ENCODE measurements at regions not wholly inside any gene's neighbourhood (a gene's known extent, or its start where the extent isn't known, plus 50 kb on each side); places are given as distances from the start of the nearest gene placed in this dataset.

DNA sequence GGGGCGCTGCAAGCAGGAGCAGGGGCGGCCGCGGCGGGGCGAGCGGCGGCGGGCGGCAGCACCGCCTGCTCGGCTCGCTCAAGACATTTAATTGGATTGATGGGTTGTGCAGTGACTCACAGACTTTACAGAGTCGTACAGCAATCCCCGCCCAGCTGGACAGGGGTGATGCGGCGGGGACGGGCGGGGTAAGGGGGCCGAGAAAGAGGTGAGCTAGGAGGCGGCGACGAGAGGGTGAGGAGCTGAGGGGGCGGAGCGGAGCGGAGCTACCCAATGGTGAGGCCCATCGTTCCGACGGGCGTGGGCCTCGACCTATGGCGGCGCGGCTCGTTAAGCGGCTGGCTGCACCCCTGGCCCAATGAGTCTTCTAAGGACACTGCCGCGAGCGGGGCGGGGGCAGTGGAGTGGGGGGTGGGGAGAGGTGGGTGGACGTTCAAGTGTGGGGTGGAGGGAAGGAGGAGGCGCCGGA is 97.1 kb upstream of the SERTAD2 start (continued):
- TF ChIP-seq, protein P1, sequence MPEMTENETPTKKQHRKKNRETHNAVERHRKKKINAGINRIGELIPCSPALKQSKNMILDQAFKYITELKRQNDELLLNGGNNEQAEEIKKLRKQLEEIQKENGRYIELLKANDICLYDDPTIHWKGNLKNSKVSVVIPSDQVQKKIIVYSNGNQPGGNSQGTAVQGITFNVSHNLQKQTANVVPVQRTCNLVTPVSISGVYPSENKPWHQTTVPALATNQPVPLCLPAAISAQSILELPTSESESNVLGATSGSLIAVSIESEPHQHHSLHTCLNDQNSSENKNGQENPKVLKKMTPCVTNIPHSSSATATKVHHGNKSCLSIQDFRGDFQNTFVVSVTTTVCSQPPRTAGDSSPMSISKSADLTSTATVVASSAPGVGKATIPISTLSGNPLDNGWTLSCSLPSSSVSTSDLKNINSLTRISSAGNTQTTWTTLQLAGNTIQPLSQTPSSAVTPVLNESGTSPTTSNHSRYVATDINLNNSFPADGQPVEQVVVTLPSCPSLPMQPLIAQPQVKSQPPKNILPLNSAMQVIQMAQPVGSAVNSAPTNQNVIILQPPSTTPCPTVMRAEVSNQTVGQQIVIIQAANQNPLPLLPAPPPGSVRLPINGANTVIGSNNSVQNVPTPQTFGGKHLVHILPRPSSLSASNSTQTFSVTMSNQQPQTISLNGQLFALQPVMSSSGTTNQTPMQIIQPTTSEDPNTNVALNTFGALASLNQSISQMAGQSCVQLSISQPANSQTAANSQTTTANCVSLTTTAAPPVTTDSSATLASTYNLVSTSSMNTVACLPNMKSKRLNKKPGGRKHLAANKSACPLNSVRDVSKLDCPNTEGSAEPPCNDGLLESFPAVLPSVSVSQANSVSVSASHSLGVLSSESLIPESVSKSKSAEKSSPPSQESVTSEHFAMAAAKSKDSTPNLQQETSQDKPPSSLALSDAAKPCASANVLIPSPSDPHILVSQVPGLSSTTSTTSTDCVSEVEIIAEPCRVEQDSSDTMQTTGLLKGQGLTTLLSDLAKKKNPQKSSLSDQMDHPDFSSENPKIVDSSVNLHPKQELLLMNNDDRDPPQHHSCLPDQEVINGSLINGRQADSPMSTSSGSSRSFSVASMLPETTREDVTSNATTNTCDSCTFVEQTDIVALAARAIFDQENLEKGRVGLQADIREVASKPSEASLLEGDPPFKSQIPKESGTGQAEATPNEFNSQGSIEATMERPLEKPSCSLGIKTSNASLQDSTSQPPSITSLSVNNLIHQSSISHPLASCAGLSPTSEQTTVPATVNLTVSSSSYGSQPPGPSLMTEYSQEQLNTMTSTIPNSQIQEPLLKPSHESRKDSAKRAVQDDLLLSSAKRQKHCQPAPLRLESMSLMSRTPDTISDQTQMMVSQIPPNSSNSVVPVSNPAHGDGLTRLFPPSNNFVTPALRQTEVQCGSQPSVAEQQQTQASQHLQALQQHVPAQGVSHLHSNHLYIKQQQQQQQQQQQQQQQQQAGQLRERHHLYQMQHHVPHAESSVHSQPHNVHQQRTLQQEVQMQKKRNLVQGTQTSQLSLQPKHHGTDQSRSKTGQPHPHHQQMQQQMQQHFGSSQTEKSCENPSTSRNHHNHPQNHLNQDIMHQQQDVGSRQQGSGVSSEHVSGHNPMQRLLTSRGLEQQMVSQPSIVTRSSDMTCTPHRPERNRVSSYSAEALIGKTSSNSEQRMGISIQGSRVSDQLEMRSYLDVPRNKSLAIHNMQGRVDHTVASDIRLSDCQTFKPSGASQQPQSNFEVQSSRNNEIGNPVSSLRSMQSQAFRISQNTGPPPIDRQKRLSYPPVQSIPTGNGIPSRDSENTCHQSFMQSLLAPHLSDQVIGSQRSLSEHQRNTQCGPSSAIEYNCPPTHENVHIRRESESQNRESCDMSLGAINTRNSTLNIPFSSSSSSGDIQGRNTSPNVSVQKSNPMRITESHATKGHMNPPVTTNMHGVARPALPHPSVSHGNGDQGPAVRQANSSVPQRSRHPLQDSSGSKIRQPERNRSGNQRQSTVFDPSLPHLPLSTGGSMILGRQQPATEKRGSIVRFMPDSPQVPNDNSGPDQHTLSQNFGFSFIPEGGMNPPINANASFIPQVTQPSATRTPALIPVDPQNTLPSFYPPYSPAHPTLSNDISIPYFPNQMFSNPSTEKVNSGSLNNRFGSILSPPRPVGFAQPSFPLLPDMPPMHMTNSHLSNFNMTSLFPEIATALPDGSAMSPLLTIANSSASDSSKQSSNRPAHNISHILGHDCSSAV (CRISPR knock-in tag; IDR thresholded peaks at IDR 0.05; ENCODE audit: borderline replicate concordance) = no peak
- TF ChIP-seq ZBTB20 (CRISPR knock-in tag; IDR thresholded peaks at IDR 0.05; ENCODE audit: borderline replicate concordance, low read depth) (no peak), ZNF337 (CRISPR knock-in tag; IDR thresholded peaks at IDR 0.05; ENCODE audit: borderline replicate concordance, low read depth) (no peak), ZNF20 (CRISPR knock-in tag; IDR thresholded peaks at IDR 0.05) (no peak), ZNF441 (CRISPR knock-in tag; IDR thresholded peaks at IDR 0.05; ENCODE audit: borderline replicate concordance) (peak; percentile 85), ZNF589 (CRISPR knock-in tag; conservative IDR thresholded peaks at IDR 0.05) (no peak), AGO2 (optimal IDR thresholded peaks at IDR 0.05; ENCODE audit: low read depth, low read length) (peak; percentile 65), NBN (conservative IDR thresholded peaks at IDR 0.05) (no peak), ATRX (CRISPR knock-in tag; IDR thresholded peaks at IDR 0.05; ENCODE audit: borderline replicate concordance) (no peak), GABPB1 (CRISPR knock-in tag; IDR thresholded peaks at IDR 0.05) (no peak), THAP11 (CRISPR knock-in tag; IDR thresholded peaks at IDR 0.05) (peak; percentile 70), ZNF605 (CRISPR knock-in tag; IDR thresholded peaks at IDR 0.05) (peak; percentile 6; the same call in 1 of the 2 replicates), ZNF331 (CRISPR knock-in tag; IDR thresholded peaks at IDR 0.05) (peak; percentile 84)
- TF ChIP-seq, protein P2, sequence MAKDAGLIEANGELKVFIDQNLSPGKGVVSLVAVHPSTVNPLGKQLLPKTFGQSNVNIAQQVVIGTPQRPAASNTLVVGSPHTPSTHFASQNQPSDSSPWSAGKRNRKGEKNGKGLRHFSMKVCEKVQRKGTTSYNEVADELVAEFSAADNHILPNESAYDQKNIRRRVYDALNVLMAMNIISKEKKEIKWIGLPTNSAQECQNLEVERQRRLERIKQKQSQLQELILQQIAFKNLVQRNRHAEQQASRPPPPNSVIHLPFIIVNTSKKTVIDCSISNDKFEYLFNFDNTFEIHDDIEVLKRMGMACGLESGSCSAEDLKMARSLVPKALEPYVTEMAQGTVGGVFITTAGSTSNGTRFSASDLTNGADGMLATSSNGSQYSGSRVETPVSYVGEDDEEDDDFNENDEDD (CRISPR knock-in tag; IDR thresholded peaks at IDR 0.05; ENCODE audit: borderline replicate concordance) = no peak
- TF ChIP-seq, protein P3, sequence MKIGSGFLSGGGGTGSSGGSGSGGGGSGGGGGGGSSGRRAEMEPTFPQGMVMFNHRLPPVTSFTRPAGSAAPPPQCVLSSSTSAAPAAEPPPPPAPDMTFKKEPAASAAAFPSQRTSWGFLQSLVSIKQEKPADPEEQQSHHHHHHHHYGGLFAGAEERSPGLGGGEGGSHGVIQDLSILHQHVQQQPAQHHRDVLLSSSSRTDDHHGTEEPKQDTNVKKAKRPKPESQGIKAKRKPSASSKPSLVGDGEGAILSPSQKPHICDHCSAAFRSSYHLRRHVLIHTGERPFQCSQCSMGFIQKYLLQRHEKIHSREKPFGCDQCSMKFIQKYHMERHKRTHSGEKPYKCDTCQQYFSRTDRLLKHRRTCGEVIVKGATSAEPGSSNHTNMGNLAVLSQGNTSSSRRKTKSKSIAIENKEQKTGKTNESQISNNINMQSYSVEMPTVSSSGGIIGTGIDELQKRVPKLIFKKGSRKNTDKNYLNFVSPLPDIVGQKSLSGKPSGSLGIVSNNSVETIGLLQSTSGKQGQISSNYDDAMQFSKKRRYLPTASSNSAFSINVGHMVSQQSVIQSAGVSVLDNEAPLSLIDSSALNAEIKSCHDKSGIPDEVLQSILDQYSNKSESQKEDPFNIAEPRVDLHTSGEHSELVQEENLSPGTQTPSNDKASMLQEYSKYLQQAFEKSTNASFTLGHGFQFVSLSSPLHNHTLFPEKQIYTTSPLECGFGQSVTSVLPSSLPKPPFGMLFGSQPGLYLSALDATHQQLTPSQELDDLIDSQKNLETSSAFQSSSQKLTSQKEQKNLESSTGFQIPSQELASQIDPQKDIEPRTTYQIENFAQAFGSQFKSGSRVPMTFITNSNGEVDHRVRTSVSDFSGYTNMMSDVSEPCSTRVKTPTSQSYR (CRISPR knock-in tag; IDR thresholded peaks at IDR 0.05; ENCODE audit: borderline replicate concordance) = 0 out of 2 replicates have a peak, but pooled peaks have one; percentile 57
- TF ChIP-seq, protein P4, sequence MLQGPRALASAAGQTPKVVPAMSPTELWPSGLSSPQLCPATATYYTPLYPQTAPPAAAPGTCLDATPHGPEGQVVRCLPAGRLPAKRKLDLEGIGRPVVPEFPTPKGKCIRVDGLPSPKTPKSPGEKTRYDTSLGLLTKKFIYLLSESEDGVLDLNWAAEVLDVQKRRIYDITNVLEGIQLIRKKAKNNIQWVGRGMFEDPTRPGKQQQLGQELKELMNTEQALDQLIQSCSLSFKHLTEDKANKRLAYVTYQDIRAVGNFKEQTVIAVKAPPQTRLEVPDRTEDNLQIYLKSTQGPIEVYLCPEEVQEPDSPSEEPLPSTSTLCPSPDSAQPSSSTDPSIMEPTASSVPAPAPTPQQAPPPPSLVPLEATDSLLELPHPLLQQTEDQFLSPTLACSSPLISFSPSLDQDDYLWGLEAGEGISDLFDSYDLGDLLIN (CRISPR knock-in tag; IDR thresholded peaks at IDR 0.05; ENCODE audit: borderline replicate concordance) = no peak

Data from HepG2 (cell line).